ENCODE measurements at regions not wholly inside any gene's neighbourhood (a gene's known extent, or its start where the extent isn't known, plus 50 kb on each side); places are given as distances from the start of the nearest gene placed in this dataset.

GRCh38 chr5:89755024-89755423 lies 654.5 kb downstream of the CETN3 start:
- no peak for TF ChIP-seq POLR2A (IDR thresholded peaks at IDR 0.05)
- TF ChIP-seq, protein P1, sequence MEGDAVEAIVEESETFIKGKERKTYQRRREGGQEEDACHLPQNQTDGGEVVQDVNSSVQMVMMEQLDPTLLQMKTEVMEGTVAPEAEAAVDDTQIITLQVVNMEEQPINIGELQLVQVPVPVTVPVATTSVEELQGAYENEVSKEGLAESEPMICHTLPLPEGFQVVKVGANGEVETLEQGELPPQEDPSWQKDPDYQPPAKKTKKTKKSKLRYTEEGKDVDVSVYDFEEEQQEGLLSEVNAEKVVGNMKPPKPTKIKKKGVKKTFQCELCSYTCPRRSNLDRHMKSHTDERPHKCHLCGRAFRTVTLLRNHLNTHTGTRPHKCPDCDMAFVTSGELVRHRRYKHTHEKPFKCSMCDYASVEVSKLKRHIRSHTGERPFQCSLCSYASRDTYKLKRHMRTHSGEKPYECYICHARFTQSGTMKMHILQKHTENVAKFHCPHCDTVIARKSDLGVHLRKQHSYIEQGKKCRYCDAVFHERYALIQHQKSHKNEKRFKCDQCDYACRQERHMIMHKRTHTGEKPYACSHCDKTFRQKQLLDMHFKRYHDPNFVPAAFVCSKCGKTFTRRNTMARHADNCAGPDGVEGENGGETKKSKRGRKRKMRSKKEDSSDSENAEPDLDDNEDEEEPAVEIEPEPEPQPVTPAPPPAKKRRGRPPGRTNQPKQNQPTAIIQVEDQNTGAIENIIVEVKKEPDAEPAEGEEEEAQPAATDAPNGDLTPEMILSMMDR (IDR thresholded peaks at IDR 0.05) = no peak
- no peaks in the 10 kb centered on the region for H3K9me3 ChIP-seq
- intact Hi-C loops (cut with DNase I) = no loop called here
- DNase-seq = no peak
- H3K4me3 ChIP-seq = no peak overlapping the region
- 72 to 79% methylated on average over 2 of the region's 2 CpGs for WGBS, 2 donors
- no peak overlapping the region for H3K27ac ChIP-seq
- H3K27me3 ChIP-seq = no peaks in the 10 kb centered on the region
- no peaks in the 10 kb centered on the region for H3K36me3 ChIP-seq
- H3K4me1 ChIP-seq = no peaks in the 10 kb centered on the region

- Histone ChIP-seq H3K9me3 (no peaks in the 10 kb centered on the region), H3K36me3 (no peaks in the 10 kb centered on the region), H3K27me3 (no peaks in the 10 kb centered on the region), H3K4me1 (no peaks in the 10 kb centered on the region), H3K27ac (no peak overlapping the region), H3K4me3 (no peak overlapping the region)
- TF ChIP-seq, protein P1 (IDR thresholded peaks at IDR 0.05) = no peak
- no peak for TF ChIP-seq POLR2A (IDR thresholded peaks at IDR 0.05)
- no peak for DNase-seq
- 38 to 49% methylated on average over 2 of the region's 2 CpGs for whole genome bisulfite sequencing, 2 donors
- intact Hi-C loops (cut with DNase I) = no loop called here
Measured at GRCh38 chr5:89735082-89735481, 674.5 kb downstream of the CETN3 start.

GRCh38 chr5:89733772-89734171 lies 675.8 kb downstream of the CETN3 start:
- Histone ChIP-seq H3K27me3 (no peaks in the 10 kb centered on the region), H3K4me3 (no peak overlapping the region), H3K4me1 (peaks cover 0 to 11% (median 0%) of the 10 kb centered on the region in 3 donors), H3K27ac (no peak overlapping the region), H3K36me3 (no peaks in the 10 kb centered on the region), H3K9me3 (no peaks in the 10 kb centered on the region)
- intact Hi-C loops (cut with DNase I) = no loop called here
- no peak for DNase-seq
- TF ChIP-seq, protein P1 (IDR thresholded peaks at IDR 0.05) = no peak
- TF ChIP-seq POLR2A (IDR thresholded peaks at IDR 0.05) = no peak
- 55 to 67% methylated on average over 1 of the region's 1 CpG for WGBS, 2 donors

GRCh38 chr5:89729623-89730301 lies 679.8 kb downstream of the CETN3 start:
- DNase-seq = no peak
- no peak overlapping the region for H3K27ac ChIP-seq
- no peaks in the 10 kb centered on the region for H3K9me3 ChIP-seq
- TF ChIP-seq, protein P1 (IDR thresholded peaks at IDR 0.05) = peak in 3 of 6 experiments; percentile 5 to 43 (median 8)
- no peak for TF ChIP-seq POLR2A (IDR thresholded peaks at IDR 0.05)
- intact Hi-C loops (cut with DNase I) = no loop called here
- H3K36me3 ChIP-seq = no peaks in the 10 kb centered on the region
- 69 to 79% methylated on average over 2 of the region's 2 CpGs for WGBS, 2 donors
- peaks cover 0 to 17% (median 0%) of the 10 kb centered on the region in 3 donors for H3K4me1 ChIP-seq
- no peak overlapping the region for H3K4me3 ChIP-seq
- H3K27me3 ChIP-seq = no peaks in the 10 kb centered on the region

DNA sequence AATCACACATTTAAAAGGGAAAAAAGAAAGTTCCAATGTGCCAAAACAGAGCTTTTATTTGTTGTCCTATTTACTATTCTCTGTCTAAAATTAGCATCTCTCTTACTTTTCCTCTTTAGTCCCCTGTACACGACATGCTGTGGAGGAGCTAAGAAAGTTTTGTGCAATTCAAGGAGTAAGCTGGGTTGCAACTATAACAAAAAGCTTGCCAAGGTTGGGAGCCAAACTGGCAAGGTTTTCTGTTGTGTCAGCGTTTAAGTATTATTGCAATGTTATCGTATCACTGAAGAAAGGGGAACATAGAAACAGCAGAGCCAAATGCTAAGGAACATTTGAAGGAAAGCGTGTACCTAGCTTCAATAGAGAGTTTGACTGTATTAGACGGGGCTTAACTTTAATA lies 680.8 kb downstream of the CETN3 start:
- no peak for DNase-seq
- intact Hi-C loops (cut with DNase I) = no loop called here
- no peaks in the 10 kb centered on the region for H3K27me3 ChIP-seq
- peaks cover 0 to 17% (median 0%) of the 10 kb centered on the region in 3 donors for H3K4me1 ChIP-seq
- H3K27ac ChIP-seq = no peak overlapping the region
- H3K36me3 ChIP-seq = no peaks in the 10 kb centered on the region
- WGBS, 2 donors = 17 to 18% methylated on average over 5 of the region's 5 CpGs
- H3K9me3 ChIP-seq = no peaks in the 10 kb centered on the region
- no peak overlapping the region for H3K4me3 ChIP-seq
- no peak for TF ChIP-seq POLR2A (IDR thresholded peaks at IDR 0.05)
- TF ChIP-seq, protein P1 (IDR thresholded peaks at IDR 0.05) = no peak
